NCI-H2107 treated with DMSO at 0.1 percent for 48 hours (cell line): ENCODE measurements at regions not wholly inside any gene's neighbourhood (a gene's known extent, or its start where the extent isn't known, plus 50 kb on each side); places are given as distances from the start of the nearest gene placed in this dataset.
"Not testable (repeated sequence)": the region's sequence is repeated elsewhere in the genome, so short reads cannot be mapped to it uniquely, and the experiment has no call there.

Experiments used
- DNase-seq: peaks from one replicate; lab custom pipeline; 2025; ENCODE audit not compliant: unreplicated experiment; lab: John Stamatoyannopoulos, UW

DNA sequence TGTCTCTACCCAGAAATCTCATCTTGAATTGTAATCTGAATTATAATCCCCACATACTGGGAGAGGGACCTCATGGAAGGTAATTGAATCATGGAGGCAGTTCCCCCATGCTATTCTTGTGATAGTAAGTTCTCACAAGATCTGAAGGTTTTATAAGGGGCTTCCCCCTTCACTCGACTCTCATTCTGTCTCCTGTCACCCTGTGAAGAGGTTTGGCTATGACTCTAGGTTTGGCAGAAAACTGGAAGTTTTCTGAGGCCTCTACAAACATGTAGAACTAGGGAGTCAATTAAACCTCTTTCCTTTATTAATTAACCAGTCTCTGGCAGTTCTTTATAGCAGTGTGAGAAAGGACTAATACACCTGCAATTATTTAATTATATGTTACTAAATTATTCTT lies 125.2 kb upstream of the TGFBR2 start:
- DNase-seq, result no peak

DNA sequence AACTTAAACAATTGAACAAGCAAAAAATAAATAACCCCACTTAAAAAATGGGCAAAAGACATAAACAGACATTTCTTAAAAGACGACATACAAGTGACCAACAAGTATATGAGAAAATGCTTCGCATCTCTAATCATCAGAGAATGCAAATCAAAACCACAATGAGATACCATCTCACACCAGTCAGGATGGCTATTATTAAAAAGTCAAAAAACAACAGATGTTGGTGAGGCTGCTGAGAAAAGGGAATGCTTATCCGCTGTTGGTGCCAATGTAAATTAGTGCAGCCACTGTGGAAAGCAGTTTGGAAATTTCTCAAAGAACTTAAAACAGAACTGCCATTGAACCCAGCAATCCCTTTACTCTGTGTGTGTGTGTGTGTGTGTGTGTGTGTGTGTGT lies 122.2 kb upstream of the TGFBR2 start:
- not testable (repeated sequence) for DNase-seq

GRCh38 chr3:30486368-30486767 lies 120.0 kb upstream of the TGFBR2 start:
- DNase-seq, result no peak

DNA sequence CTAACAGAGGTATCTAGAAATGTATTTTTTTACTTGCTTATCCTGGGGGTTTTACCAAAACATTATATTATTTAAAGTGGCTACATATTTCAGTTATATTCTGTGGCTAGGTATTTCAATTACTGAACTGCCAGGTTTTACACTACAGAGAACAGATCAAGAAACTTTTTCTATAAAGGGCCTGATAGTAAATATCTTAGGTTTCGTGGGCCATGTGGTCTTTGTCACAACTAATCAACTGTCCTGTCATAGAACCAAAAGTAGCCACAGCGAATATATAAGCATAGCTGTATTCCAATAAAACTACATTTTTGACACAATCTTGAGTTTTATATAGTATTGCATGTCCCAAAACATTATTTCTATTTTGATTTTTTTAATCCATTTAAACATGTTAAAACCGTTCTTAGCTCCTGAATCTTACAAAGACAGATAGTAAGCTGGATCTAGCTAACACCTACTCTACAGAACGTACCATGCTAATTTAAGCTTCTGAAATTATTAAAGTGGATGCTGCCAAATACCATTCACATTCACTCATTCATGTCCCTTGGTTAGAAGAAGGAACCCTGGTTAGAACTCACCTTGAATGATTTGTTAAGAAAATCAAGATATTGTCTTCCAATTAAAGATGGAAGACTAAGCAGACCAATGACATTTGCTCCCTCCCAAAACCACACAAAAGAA lies 118.2 kb upstream of the TGFBR2 start:
- no peak for DNase-seq

DNA sequence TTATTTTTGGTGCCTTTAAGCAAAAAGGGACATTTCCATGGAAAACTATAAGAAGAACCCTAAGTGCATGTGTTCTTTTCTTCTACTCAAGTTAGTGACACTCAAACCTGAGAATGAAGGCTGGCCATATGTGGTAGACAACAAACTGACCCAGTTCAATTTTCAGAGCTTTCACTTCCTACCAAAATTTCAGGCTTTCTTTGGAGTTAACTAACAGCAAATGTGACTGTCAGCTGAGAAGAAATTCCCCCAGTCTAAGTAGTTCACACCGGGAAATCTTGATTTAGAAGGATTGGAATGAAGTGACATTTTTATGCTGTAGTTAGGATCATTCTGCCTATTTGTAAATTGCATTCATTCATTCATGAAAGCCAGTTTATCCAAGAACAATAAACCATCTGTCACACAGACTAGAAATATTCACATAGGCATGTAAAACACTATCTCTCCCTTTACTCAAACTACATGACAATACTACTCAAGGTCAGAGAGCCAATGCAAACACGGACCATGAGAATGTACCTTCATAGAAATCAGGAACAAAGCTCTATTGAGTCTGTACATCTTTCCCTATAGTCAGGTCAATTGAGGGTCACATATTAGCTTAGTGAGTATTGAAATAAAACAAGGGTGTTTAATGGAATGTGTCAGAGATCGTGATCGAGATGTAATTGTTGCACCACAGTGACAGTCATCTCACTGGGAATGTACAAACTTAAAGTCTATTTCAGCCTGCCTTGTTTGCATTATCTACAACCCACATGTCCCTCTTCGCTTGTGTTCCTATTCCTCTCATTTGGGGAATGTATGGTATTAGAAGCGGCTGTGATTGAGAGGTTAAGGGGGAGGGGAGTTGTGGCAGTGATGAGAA lies 113.8 kb upstream of the TGFBR2 start:
- DNase-seq, result no peak

- DNase-seq, result no peak
Measured at GRCh38 chr3:30493911-30494311, 112.5 kb upstream of the TGFBR2 start.

- DNase-seq, result no peak
Measured at GRCh38 chr3:30495172-30496065, 111.0 kb upstream of the TGFBR2 start.

DNA sequence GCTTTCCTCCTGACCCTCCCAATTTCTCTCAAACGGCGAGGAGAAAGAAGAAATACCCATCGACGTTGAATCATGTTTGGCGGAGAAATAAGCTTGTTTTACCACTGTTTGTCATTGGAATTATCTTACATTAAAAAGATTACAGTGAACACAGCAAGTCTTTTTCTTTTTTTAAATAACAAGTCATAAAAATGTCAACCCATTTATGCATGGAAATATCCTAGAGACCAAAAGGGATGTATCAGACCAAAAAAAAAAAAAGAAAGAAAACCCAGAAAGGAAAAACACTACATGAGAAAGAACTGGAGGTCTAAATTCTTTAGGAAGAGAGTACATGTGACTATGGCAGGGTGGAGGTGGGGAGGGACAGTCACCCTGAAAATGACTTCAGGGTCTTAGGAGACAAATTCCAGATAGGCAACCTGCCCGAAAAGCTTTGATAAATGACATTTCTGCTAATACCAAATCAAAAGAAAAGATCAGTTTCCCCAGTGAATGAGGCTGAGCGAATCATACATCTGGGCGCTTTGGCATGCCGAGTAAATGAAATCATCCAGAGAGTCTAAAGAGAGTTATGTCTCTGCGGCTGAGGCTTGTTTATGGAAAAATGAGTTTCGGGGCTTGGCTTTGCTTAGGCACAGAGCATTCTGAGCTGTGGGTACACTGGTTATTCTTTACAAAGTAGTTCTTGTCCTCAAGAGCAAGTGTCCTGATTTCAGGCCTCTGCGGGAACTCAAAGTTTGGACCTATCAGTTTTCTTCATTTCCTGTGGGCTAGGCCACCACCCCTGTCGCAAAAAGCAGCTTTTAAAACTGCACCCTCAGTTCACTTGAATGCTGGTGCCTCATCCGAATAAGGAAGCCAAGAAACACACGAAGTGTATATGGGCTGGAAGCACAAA lies 110.1 kb upstream of the TGFBR2 start:
- no peak for DNase-seq

- no peak for DNase-seq
Measured at GRCh38 chr3:30498587-30498967, 107.8 kb upstream of the TGFBR2 start.

DNA sequence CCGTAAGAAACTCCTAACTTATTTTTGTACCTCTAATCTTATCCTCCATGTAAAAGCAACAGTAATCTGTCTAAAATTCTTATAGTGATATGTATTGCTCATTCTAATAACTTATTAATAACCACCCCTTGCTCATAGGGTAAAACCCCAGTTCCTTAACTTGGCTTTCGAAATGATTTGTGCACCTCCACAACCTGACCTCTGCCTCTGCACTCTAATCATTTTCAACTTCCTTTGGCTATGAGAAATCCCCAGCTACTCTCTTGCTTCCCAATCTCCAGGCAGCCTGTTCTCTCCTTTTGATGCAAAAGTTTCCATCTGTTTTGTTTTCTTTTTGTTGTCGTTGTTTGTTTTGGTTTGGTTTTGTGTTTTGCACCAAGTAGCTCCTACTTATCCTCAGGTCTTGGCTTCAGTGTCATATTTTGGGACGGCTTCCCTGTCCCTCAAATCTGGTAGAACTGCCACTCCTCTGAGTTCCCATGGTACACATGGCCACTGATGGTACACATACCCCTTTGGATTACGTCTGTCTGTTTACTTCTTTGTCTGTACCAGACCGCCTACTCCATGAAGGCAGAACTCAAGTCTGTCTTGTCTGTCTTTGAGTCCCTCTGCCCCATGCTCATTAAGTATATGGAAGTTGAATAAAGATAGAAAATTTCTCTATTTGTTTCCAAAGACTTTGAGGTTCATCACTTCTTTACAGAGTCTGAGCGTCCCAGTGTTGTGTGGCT lies 105.6 kb upstream of the TGFBR2 start:
- no peak for DNase-seq

GRCh38 chr3:30501526-30501925 lies 104.9 kb upstream of the TGFBR2 start:
- no peak for DNase-seq

DNA sequence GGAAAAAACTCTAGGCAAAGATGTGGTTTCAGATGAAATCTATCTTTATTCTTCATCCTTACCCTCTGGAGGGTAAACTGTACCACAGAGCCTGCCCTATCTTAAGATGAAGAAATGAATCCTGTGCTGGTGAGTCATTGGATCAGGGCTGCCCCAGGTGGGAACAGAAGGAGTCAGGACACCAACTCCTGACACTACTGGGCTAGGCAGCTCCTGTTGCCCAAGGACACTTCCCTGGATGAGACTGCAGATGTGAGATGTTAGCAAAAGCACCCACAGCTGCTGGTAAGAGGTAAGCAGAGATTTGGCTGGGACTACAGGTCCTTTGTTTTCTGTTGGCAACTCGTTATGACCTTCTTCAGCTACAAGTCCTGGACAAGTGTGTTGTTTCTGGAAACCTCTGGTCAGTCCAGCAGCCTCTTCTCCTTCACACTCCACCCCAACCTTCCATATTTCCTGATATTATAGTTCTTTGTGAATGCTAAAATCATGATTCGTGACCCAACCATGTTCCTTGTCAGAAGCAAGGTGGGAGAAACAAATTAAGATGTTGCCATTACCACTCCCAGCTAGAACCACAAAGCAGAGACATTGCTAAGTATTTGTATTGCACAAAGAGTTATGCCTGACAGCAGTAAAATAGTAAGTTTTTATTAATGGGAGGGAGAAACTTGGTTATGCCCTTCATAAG lies 104.2 kb upstream of the TGFBR2 start:
- DNase-seq, result no peak

DNA sequence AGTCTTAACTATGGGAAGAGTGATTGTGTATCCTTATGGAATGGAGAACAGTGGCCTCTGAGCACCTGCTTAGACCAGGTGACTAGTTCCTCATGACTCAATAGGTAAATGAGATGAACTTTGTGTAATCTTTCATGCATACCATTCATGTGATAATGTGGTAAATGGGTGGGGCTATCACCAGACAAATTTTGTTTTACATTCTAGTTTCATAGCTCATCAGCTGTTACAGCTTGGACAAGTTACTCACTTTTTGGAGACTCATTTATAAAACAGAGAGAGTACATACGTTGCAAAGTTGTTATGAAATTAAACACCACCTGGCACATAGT lies 103.7 kb upstream of the TGFBR2 start:
- DNase-seq, result no peak

DNA sequence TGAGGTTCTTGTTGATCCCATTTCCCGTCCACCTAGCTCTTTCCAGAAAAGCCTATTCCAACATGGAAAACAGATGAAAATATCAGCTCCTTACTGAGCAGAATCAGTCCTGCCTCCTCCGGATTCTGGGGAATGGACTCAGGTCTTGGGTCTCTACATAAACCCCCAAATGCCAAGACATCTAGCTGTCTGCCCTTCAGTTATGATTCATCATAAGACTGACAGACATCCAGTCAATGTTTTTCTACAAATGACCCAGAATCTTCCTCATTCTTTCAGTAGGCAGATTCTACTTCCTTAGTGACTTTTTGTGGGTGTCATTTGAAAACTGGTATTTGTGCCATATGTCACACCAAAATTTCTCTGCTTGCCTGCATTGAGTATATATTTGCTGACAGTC lies 103.0 kb upstream of the TGFBR2 start:
- no peak for DNase-seq

- DNase-seq, result no peak
Measured at GRCh38 chr3:30504939-30505338, 101.5 kb upstream of the TGFBR2 start.

- DNase-seq, result no peak
Measured at GRCh38 chr3:30505866-30506520, 100.4 kb upstream of the TGFBR2 start.

DNA sequence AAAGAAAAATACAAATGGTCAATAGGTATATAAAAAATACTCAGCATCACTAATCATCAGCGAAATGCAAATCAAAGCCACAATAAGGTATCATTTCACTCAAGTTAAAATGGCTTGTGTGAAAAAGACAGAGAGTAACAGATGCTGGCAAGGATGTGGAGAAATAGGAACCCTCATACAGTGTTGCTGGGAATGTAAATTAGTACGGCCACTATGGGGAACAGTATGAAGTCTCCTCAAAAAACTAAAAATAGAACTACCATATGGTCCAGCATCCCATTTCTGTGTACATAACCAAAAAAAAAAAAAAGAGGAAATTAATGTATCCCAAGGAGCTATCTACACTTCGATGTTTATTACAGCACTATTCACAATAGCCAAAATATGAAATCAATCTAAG lies 98.1 kb upstream of the TGFBR2 start:
- no peak for DNase-seq

DNA sequence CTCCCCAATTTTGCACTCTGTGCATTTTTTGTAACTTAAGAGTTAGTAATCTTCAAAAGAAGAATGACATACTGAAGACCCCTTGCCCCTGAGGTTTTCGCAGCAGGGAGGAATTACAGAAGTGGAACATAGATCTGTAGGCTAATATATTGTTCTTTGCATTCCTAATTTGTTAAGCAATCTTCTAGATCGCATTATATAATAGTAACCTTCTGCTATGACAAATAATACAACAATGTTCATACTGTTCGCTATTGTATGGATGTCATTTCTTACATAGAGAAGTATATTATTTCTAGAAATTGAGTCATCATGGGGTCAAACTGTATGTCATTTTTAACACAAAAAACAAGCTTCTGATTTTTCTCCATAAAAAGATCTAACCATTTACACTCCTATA lies 95.8 kb upstream of the TGFBR2 start:
- DNase-seq, result no peak
